ENCODE measurements at regions not wholly inside any gene's neighbourhood (a gene's known extent, or its start where the extent isn't known, plus 50 kb on each side); places are given as distances from the start of the nearest gene placed in this dataset.
A peak's percentile ranks its signal among the peaks of the same experiment; 100 is the strongest.

GRCh38 chr16:85350973-85351372 is 238.7 kb upstream of the CIBAR2 start:
- TF ChIP-seq CTCF (IDR thresholded peaks at IDR 0.05), result no peak
- no peak for TF ChIP-seq POLR2A (IDR thresholded peaks at IDR 0.05)
- peak; percentile 31 to 71 for TF ChIP-seq EP300 (IDR thresholded peaks at IDR 0.05)
